ENCODE measurements at regions not wholly inside any gene's neighbourhood (a gene's known extent, or its start where the extent isn't known, plus 50 kb on each side); places are given as distances from the start of the nearest gene placed in this dataset.

- TF ChIP-seq SIN3A (IDR thresholded peaks at IDR 0.05; ENCODE audit: borderline replicate concordance, insufficient read depth, low read depth, low read length): no peak
- no peak for TF ChIP-seq POLR2AphosphoS5 (IDR thresholded peaks at IDR 0.05; ENCODE audit: low read depth, low read length)
- no peak for TF ChIP-seq REST (IDR thresholded peaks at IDR 0.05; ENCODE audit: insufficient read depth in 1 of 2, low read depth in 2 of 2, low read length in 1 of 2)
- TF ChIP-seq CTCF (IDR thresholded peaks at IDR 0.05): no peak
- TF ChIP-seq TCF7L2 (IDR thresholded peaks at IDR 0.05; ENCODE audit: low read depth, low read length): no peak
- Histone ChIP-seq H3K4me1 (ENCODE audit: control insufficient read depth, insufficient read depth, low read length) (no peaks in the 10 kb centered on the region), H3K4me3 (ENCODE audit: low read depth in 2 of 2, low read length in 2 of 2) (no peak overlapping the region), H3K9me3 (ENCODE audit: control insufficient read depth, insufficient read depth, low read depth, low read length) (no peaks in the 10 kb centered on the region), H3K36me3 (ENCODE audit: control insufficient read depth, insufficient read depth, low read length) (no peaks in the 10 kb centered on the region), H3K27me3 (ENCODE audit: control insufficient read depth, insufficient read depth, low read length) (no peaks in the 10 kb centered on the region), H3K27ac (ENCODE audit: low read length) (no peak overlapping the region)
- DNase-seq (ENCODE audit: low read depth, low spot score) (no peak), ATAC-seq (no peak)
- no TSS peak for BruUV-seq (replicated peaks)
- ChIA-PET CTCF (no interaction called here), POLR2A (no interaction called here)
- intact Hi-C loops (cut with micrococcal nuclease; ENCODE audit: unreplicated experiment): no loop called here
- in situ Hi-C loops (cut with HindIII; ENCODE audit: low pct_unique_long_range_greater_than_20kb, low sequenced_read_pairs): no loop called here
Measured at GRCh38 chr17:12574525-12574924, 91.2 kb upstream of the MYOCD start.

- Histone ChIP-seq H3K27ac (ENCODE audit: low read length) (no peak overlapping the region), H3K4me1 (ENCODE audit: control insufficient read depth, insufficient read depth, low read length) (no peaks in the 10 kb centered on the region), H3K9me3 (ENCODE audit: control insufficient read depth, insufficient read depth, low read depth, low read length) (no peaks in the 10 kb centered on the region), H3K4me3 (ENCODE audit: low read depth in 2 of 2, low read length in 2 of 2) (no peak overlapping the region), H3K27me3 (ENCODE audit: control insufficient read depth, insufficient read depth, low read length) (no peaks in the 10 kb centered on the region), H3K36me3 (ENCODE audit: control insufficient read depth, insufficient read depth, low read length) (no peaks in the 10 kb centered on the region)
- ChIA-PET CTCF (no interaction called here), POLR2A (no interaction called here)
- DNase-seq (ENCODE audit: low read depth, low spot score) (no peak), ATAC-seq (no peak)
- intact Hi-C loops (cut with micrococcal nuclease; ENCODE audit: unreplicated experiment): no loop called here
- no peak for TF ChIP-seq CTCF (IDR thresholded peaks at IDR 0.05)
- TF ChIP-seq REST (IDR thresholded peaks at IDR 0.05; ENCODE audit: insufficient read depth in 1 of 2, low read depth in 2 of 2, low read length in 1 of 2): no peak
- TF ChIP-seq TCF7L2 (IDR thresholded peaks at IDR 0.05; ENCODE audit: low read depth, low read length): no peak
- TF ChIP-seq SIN3A (IDR thresholded peaks at IDR 0.05; ENCODE audit: borderline replicate concordance, insufficient read depth, low read depth, low read length): no peak
- TF ChIP-seq POLR2AphosphoS5 (IDR thresholded peaks at IDR 0.05; ENCODE audit: low read depth, low read length): no peak
- in situ Hi-C loops (cut with HindIII; ENCODE audit: low pct_unique_long_range_greater_than_20kb, low sequenced_read_pairs): no loop called here
- no TSS peak for BruUV-seq (replicated peaks)
Measured at GRCh38 chr17:12575641-12576040, 90.0 kb upstream of the MYOCD start.
